ENCODE measurements at regions not wholly inside any gene's neighbourhood (a gene's known extent, or its start where the extent isn't known, plus 50 kb on each side); places are given as distances from the start of the nearest gene placed in this dataset.

- H3K4me1 Mint-ChIP-seq: no peaks in the 10 kb centered on the region
- H3K27ac Mint-ChIP-seq: no peak overlapping the region
- ATAC-seq (no peak), DNase-seq (ENCODE audit: low spot score) (no peak)
- no peaks in the 10 kb centered on the region for H3K9me3 Mint-ChIP-seq
- TF ChIP-seq MLX (CRISPR knock-in tag; IDR thresholded peaks at IDR 0.05) (no peak), NFYB (CRISPR knock-in tag; conservative IDR thresholded peaks at IDR 0.05; ENCODE audit: low read depth) (no peak), NFE2L1 (CRISPR knock-in tag; IDR thresholded peaks at IDR 0.05) (no peak), PREB (CRISPR knock-in tag; IDR thresholded peaks at IDR 0.05; ENCODE audit: borderline replicate concordance) (no peak), ZNF396 (CRISPR knock-in tag; IDR thresholded peaks at IDR 0.05; ENCODE audit: borderline replicate concordance) (no peak)
- no peaks in the 10 kb centered on the region for H3K36me3 Mint-ChIP-seq
- H3K4me3 Mint-ChIP-seq: no peak overlapping the region
- H3K27me3 Mint-ChIP-seq (ENCODE audit: low read depth): peaks cover 70% of the 10 kb centered on the region
- CTCF ChIA-PET: no interaction called here
- POLR2A ChIA-PET: no interaction called here
These were observed 232.8 kb upstream of the NR2F2 start for GRCh38 chr15:96097661-96098060.

GRCh38 chr15:96102631-96103030, 227.9 kb upstream of the NR2F2 start:
- Mint-ChIP-seq H3K4me3 (no peak overlapping the region), H3K36me3 (no peaks in the 10 kb centered on the region), H3K9me3 (peaks cover 3% of the 10 kb centered on the region; the same call in 1 of the 2 replicates), H3K27me3 (ENCODE audit: low read depth) (peaks cover 56% of the 10 kb centered on the region), H3K4me1 (no peaks in the 10 kb centered on the region), H3K27ac (no peak overlapping the region)
- POLR2A ChIA-PET: no interaction called here
- no peak for DNase-seq (ENCODE audit: low spot score)
- TF ChIP-seq IRF2 (CRISPR knock-in tag; IDR thresholded peaks at IDR 0.05; ENCODE audit: borderline replicate concordance, low read depth) (no peak), ZBTB21 (CRISPR knock-in tag; IDR thresholded peaks at IDR 0.05; ENCODE audit: borderline replicate concordance) (no peak), E2F5 (CRISPR knock-in tag; IDR thresholded peaks at IDR 0.05) (no peak), OVOL2 (CRISPR knock-in tag; IDR thresholded peaks at IDR 0.05; ENCODE audit: borderline replicate concordance) (no peak), PRDM15 (CRISPR knock-in tag; IDR thresholded peaks at IDR 0.05) (no peak), ZNF138 (CRISPR knock-in tag; conservative IDR thresholded peaks at IDR 0.05) (no peak), GABPB1 (CRISPR knock-in tag; IDR thresholded peaks at IDR 0.05) (no peak), HMGA2 (CRISPR knock-in tag; IDR thresholded peaks at IDR 0.05) (no peak), ELF4 (CRISPR knock-in tag; IDR thresholded peaks at IDR 0.05; ENCODE audit: low read depth) (no peak), ZNF512 (CRISPR knock-in tag; IDR thresholded peaks at IDR 0.05; ENCODE audit: borderline replicate concordance) (no peak), E2F1 (CRISPR knock-in tag; IDR thresholded peaks at IDR 0.05) (no peak), ZNF121 (CRISPR knock-in tag; IDR thresholded peaks at IDR 0.05) (no peak), PRRX2 (CRISPR knock-in tag; IDR thresholded peaks at IDR 0.05) (no peak), NR2C2 (CRISPR knock-in tag; IDR thresholded peaks at IDR 0.05) (no peak), NFE2L1 (CRISPR knock-in tag; IDR thresholded peaks at IDR 0.05) (no peak), ZNF219 (CRISPR knock-in tag; IDR thresholded peaks at IDR 0.05; ENCODE audit: borderline replicate concordance) (no peak), ZNF317 (CRISPR knock-in tag; IDR thresholded peaks at IDR 0.05; ENCODE audit: borderline replicate concordance, low read depth) (no peak)
- ATAC-seq: no peak
- CTCF ChIA-PET: no interaction called here
